ENCODE measurements at regions not wholly inside any gene's neighbourhood (a gene's known extent, or its start where the extent isn't known, plus 50 kb on each side); places are given as distances from the start of the nearest gene placed in this dataset.

GRCh38 chr20:23253524-23253923, 97.1 kb upstream of the NXT1 start:
- no peak for DNase-seq (ENCODE audit: low spot score)

- DNase-seq (ENCODE audit: low spot score), result no peak
Observed at GRCh38 chr20:23251779-23252178, 98.8 kb upstream of the NXT1 start.

- DNase-seq (ENCODE audit: low spot score), result no peak
Observed at GRCh38 chr20:23249541-23249940, 101.0 kb upstream of the NXT1 start.

- DNase-seq (ENCODE audit: low spot score), result no peak
Observed at GRCh38 chr20:23248461-23248882, 102.1 kb upstream of the NXT1 start.

- no peak for DNase-seq (ENCODE audit: low spot score)
Observed at GRCh38 chr20:23246717-23247664, 103.6 kb upstream of the NXT1 start.

GRCh38 chr20:23245553-23246181, 104.9 kb upstream of the NXT1 start:
- peak; percentile 13 for DNase-seq (ENCODE audit: low spot score)

- DNase-seq (ENCODE audit: low spot score), result no peak
Observed at GRCh38 chr20:23244916-23245552, 105.6 kb upstream of the NXT1 start.

GRCh38 chr20:23244156-23244915, 106.3 kb upstream of the NXT1 start:
- DNase-seq (ENCODE audit: low spot score), result no peak

GRCh38 chr20:23243791-23244155, 106.8 kb upstream of the NXT1 start:
- no peak for DNase-seq (ENCODE audit: low spot score)

- no peak for DNase-seq (ENCODE audit: low spot score)
Observed at GRCh38 chr20:23242556-23243180, 107.9 kb upstream of the NXT1 start.

- no peak for DNase-seq (ENCODE audit: low spot score)
Observed at GRCh38 chr20:23242104-23242503, 108.5 kb upstream of the NXT1 start.

GRCh38 chr20:23241416-23241815, 109.2 kb upstream of the NXT1 start:
- DNase-seq (ENCODE audit: low spot score), result no peak

GRCh38 chr20:23240519-23240918, 110.1 kb upstream of the NXT1 start:
- DNase-seq (ENCODE audit: low spot score), result no peak

- no peak for DNase-seq (ENCODE audit: low spot score)
Observed at GRCh38 chr20:23237201-23237600, 113.4 kb upstream of the NXT1 start.

GRCh38 chr20:23235173-23236027, 115.2 kb upstream of the NXT1 start:
- DNase-seq (ENCODE audit: low spot score), result peak; percentile 54

- no peak for DNase-seq (ENCODE audit: low spot score)
Observed at GRCh38 chr20:23234311-23235078, 116.1 kb upstream of the NXT1 start.

- DNase-seq (ENCODE audit: low spot score), result no peak
Observed at GRCh38 chr20:23233341-23233740, 117.2 kb upstream of the NXT1 start.

- no peak for DNase-seq (ENCODE audit: low spot score)
Observed at GRCh38 chr20:23232679-23233308, 117.8 kb upstream of the NXT1 start.

GRCh38 chr20:23232219-23232581, 118.4 kb upstream of the NXT1 start:
- DNase-seq (ENCODE audit: low spot score), result no peak

Measured in activated CD4-positive, alpha-beta T cell treated with anti-CD3 and anti-CD28 coated beads, Interleukin-2, Interleukin-4, amounts not matched to agents 100 ng/mL and 50 ng/mL, durations not matched to agents 16 hours and 8 hours (primary cell).